GM12865 (cell line): ENCODE measurements at regions not wholly inside any gene's neighbourhood (a gene's known extent, or its start where the extent isn't known, plus 50 kb on each side); places are given as distances from the start of the nearest gene placed in this dataset.

Experiments used
- DNase-seq: peaks from one replicate; pipeline ENCODE4 v3.0.0; 2010; ENCODE audit warnings: low read depth
- H3K4me3 ChIP-seq: 2 replicates; pipeline ENCODE4 v1.5.1; 2011; ENCODE audit warnings: mild to moderate bottlenecking, low read depth, low read length, control low read depth
- CTCF ChIP-seq: IDR thresholded peaks from 2 replicates; pipeline ENCODE4 v1.5.1; 2011; ENCODE audit warnings: low read length, control low read depth, low read depth, inconsistent platforms; ENCODE audit not compliant: insufficient read depth; ENCODE audit errors: missing control alignments

DNA sequence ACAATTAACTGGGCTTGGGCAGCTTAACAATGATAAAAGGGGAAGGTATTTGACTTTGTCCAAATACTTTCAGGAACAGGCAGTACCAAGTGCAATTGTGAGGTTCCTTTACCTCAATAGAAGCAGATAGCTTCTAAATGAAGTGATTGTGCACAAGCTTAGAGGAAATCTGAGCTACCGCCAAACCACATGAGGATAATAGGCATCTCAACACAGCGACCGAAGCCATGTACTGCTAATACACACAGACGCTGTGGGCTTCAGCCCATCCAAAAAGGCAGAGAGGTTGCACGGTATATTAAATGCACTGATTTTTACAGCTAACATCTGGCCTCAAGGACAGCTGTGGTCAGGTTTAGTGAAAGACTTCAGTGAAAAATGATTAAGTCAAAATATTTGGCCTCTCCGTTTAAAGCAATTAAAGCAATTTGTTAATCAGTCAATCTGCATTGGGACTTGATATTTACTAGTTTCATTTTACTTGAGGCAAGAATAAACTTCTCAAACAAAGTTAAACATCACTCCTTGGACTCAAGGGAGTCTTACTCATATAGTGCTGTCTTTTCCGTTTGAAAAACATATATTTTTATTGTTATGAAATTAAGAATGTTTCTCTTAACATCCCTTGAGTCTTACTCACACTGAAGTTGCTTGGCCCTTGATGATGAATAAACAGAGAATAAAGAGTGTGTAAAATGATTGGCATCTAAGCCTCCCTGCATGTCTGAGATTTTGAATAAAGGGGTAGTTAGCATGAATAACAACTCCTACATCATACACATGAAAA lies 306.3 kb downstream of the C7orf25 start:
- DNase-seq: no peak

GRCh38 chr7:42603496-42603895 lies 308.4 kb downstream of the C7orf25 start:
- DNase-seq: no peak
- no peak for TF ChIP-seq CTCF
- no peak overlapping the region for H3K4me3 ChIP-seq

More for the DNA sequence above, 306.3 kb downstream of the C7orf25 start:
- H3K4me3 ChIP-seq: no peak overlapping the region
- no peak for TF ChIP-seq CTCF

GRCh38 chr7:42597300-42597699 lies 314.6 kb downstream of the C7orf25 start:
- H3K4me3 ChIP-seq: no peak overlapping the region
- TF ChIP-seq CTCF: no peak
- no peak for DNase-seq

DNA sequence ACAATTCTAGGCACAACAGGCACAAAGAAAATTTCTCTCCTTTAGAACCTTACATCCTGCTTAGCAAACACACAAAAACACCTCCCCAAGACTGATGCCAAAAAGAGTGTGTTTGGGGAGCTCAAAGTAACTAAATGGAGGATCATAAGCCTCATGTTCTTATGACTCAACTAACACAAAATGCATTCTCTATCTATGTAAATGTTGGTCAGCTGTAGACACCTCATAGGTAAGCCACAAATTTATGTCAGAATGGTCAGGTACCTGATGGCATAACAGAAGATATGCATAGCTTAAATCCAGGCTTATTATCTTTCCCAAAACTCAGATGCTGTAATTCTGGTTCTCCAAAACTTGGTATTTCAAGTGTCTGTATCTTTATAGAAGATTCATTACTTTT lies 315.1 kb downstream of the C7orf25 start:
- no peak for DNase-seq
- no peak overlapping the region for H3K4me3 ChIP-seq
- TF ChIP-seq CTCF: no peak

- no peak for DNase-seq
- H3K4me3 ChIP-seq: no peak overlapping the region
- TF ChIP-seq CTCF: no peak
Measured at GRCh38 chr7:42593860-42594259, 318.0 kb downstream of the C7orf25 start.

DNA sequence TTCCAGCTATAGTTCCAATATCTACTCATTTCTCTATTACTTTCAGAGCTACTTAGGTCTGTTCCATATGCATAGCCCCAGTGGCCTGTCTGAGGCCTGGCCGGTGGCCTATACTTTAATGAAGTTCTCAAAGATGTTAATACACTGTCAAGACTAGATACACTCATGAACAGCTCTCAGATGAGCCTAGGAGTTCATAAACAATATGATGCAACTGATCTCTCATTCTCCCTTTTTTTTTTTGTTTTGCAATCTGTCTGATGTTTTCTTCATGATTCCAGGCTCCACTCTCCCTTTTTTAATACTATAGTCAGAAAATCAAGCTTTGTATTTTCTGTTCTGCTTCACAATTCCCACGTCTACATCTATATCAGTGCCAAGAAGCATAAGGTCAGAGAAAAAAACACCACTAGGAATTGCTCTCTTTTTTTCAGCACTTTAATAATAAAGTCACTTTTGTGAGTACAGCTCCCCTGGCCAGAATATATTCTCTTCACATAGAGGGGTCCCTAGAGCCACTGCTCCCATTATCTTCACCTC lies 321.0 kb downstream of the C7orf25 start:
- H3K4me3 ChIP-seq: no peak overlapping the region
- TF ChIP-seq CTCF: no peak
- no peak for DNase-seq
